ENCODE measurements at regions not wholly inside any gene's neighbourhood (a gene's known extent, or its start where the extent isn't known, plus 50 kb on each side); places are given as distances from the start of the nearest gene placed in this dataset.

GRCh38 chr13:34733721-34734120, 208.3 kb upstream of the NBEA start:
- TF ChIP-seq POLR2AphosphoS5 (IDR thresholded peaks at IDR 0.05; ENCODE audit: insufficient read depth, low read depth, low read length) (no peak), CTCF (IDR thresholded peaks at IDR 0.05; ENCODE audit: extremely low read depth in 1 of 2, insufficient read depth in 1 of 2, low read depth in 1 of 2, low read length in 2 of 2) (no peak), EZH2 (IDR thresholded peaks at IDR 0.05; ENCODE audit: borderline replicate concordance, low read depth, low read length, severe bottlenecking) (no peak), JUN (IDR thresholded peaks at IDR 0.05; ENCODE audit: borderline replicate concordance, insufficient read depth, insufficient read length, low read depth) (no peak)
